Stimulated activated CD8-positive, alpha-beta memory T cell treated with anti-CD3 and anti-CD28 coated beads, Interleukin-4, amount 100 ng/mL, for 4 hours (primary cell): ENCODE measurements at regions not wholly inside any gene's neighbourhood (a gene's known extent, or its start where the extent isn't known, plus 50 kb on each side); places are given as distances from the start of the nearest gene placed in this dataset.

ENCODE experiments used
- DNase-seq, 2 donors: peaks; one replicate each; pipeline ENCODE4 v3.0.0-alpha.2; 2020; ENCODE audit warnings: low read depth in 2 of 2, low spot score in 1 of 2

- DNase-seq, result no peak
Measured at GRCh38 chr18:21996351-21996826, 173.0 kb upstream of the GATA6 start.

- no peak for DNase-seq
Measured at GRCh38 chr18:21997207-21998143, 171.9 kb upstream of the GATA6 start.

GRCh38 chr18:21998486-21998885, 170.9 kb upstream of the GATA6 start:
- DNase-seq, result no peak

- no peak for DNase-seq
Measured at GRCh38 chr18:22001912-22002487, 167.4 kb upstream of the GATA6 start.

- DNase-seq, result no peak
Measured at GRCh38 chr18:22005191-22005841, 164.1 kb upstream of the GATA6 start.

- DNase-seq, result no peak
Measured at GRCh38 chr18:22006458-22006857, 162.9 kb upstream of the GATA6 start.

- no peak for DNase-seq
Measured at GRCh38 chr18:22009242-22009641, 160.1 kb upstream of the GATA6 start.

- DNase-seq, result no peak
Measured at GRCh38 chr18:22013993-22014392, 155.4 kb upstream of the GATA6 start.

- DNase-seq, result no peak
Measured at GRCh38 chr18:22015156-22015555, 154.2 kb upstream of the GATA6 start.

GRCh38 chr18:22018366-22018765, 151.0 kb upstream of the GATA6 start:
- no peak for DNase-seq

- no peak for DNase-seq
Measured at GRCh38 chr18:22019193-22019592, 150.2 kb upstream of the GATA6 start.

- DNase-seq, result no peak
Measured at GRCh38 chr18:22020127-22020866, 149.1 kb upstream of the GATA6 start.

- DNase-seq, result no peak
Measured at GRCh38 chr18:22020867-22021370, 148.5 kb upstream of the GATA6 start.

GRCh38 chr18:22021701-22022100, 147.7 kb upstream of the GATA6 start:
- DNase-seq, result no peak

- DNase-seq, result no peak
Measured at GRCh38 chr18:22024924-22025323, 144.5 kb upstream of the GATA6 start.

GRCh38 chr18:22026362-22026761, 143.0 kb upstream of the GATA6 start:
- no peak for DNase-seq

- no peak for DNase-seq
Measured at GRCh38 chr18:22026889-22027288, 142.5 kb upstream of the GATA6 start.

- DNase-seq, result no peak
Measured at GRCh38 chr18:22031611-22032010, 137.8 kb upstream of the GATA6 start.

GRCh38 chr18:22032392-22032961, 136.9 kb upstream of the GATA6 start:
- DNase-seq, result no peak

- DNase-seq, result no peak
Measured at GRCh38 chr18:22033085-22033484, 136.3 kb upstream of the GATA6 start.

GRCh38 chr18:22034276-22034675, 135.1 kb upstream of the GATA6 start:
- DNase-seq, result no peak
